Liver (tissue), 8 donors: ENCODE measurements at regions not wholly inside any gene's neighbourhood (a gene's known extent, or its start where the extent isn't known, plus 50 kb on each side); places are given as distances from the start of the nearest gene placed in this dataset.

Source experiments
- DNase-seq: peaks from one replicate; pipeline ENCODE4 v3.0.0-alpha.2; 2017; ENCODE audit warnings: low spot score
- H3K27ac ChIP-seq, 2 donors: one replicate each; pipeline ENCODE4 v1.7.0; 2013; ENCODE audit warnings: inconsistent platforms in 2 of 2, low read length in 2 of 2, control low read depth in 1 of 2, low read depth in 1 of 2, mild to moderate bottlenecking in 1 of 2
- H3K27me3 ChIP-seq, 4 donors: one replicate each; pipeline versions ENCODE4 v1.6.1 to v1.7.0; 2013; ENCODE audit warnings: low read length in 3 of 4, inconsistent platforms in 1 of 4, mild to moderate bottlenecking in 1 of 4, moderate library complexity in 1 of 4; ENCODE audit not compliant: control insufficient read depth in 4 of 4, insufficient read depth in 4 of 4
- H3K36me3 ChIP-seq, 4 donors: one replicate each; pipeline versions ENCODE4 v1.6.1 to v1.7.0; 2013; ENCODE audit warnings: low read length in 3 of 4, mild to moderate bottlenecking in 3 of 4, low read depth in 1 of 4, moderate library complexity in 1 of 4; ENCODE audit not compliant: control insufficient read depth in 4 of 4, insufficient read depth in 3 of 4
- H3K4me1 ChIP-seq, 4 donors: one replicate each; pipeline versions ENCODE4 v1.6.1 to v1.7.0; 2013; ENCODE audit warnings: low read length in 3 of 4, mild to moderate bottlenecking in 3 of 4, moderate library complexity in 1 of 4; ENCODE audit not compliant: control insufficient read depth in 4 of 4, insufficient read depth in 4 of 4
- H3K4me3 ChIP-seq, 3 donors: one replicate each; pipeline versions ENCODE4 v1.6.1 to v1.7.0; 2013; ENCODE audit warnings: low read length in 3 of 3, control low read depth in 1 of 3, low read depth in 1 of 3, mild to moderate bottlenecking in 1 of 3
- H3K9ac ChIP-seq, 2 donors: one replicate each; pipeline ENCODE4 v1.7.0; 2013; ENCODE audit warnings: low read length in 2 of 2, mild to moderate bottlenecking in 2 of 2, moderate library complexity in 2 of 2, control low read depth in 1 of 2, low read depth in 1 of 2
- H3K9me3 ChIP-seq, 4 donors: one replicate each; pipeline versions ENCODE4 v1.6.1 to v1.7.0; 2013; ENCODE audit warnings: low read length in 3 of 4; ENCODE audit not compliant: control insufficient read depth in 4 of 4
- EGR1 ChIP-seq, 2 donors: IDR thresholded peaks; 2 replicates each; pipeline ENCODE4 v1.6.1; 2016 to 2018; ENCODE audit warnings: antibody characterized with exemption in 2 of 2, low read depth in 2 of 2
- FOXA1 ChIP-seq: IDR thresholded peaks from 2 replicates; pipeline ENCODE4 v1.6.1; 2016; ENCODE audit warnings: antibody characterized with exemption
- FOXA2 ChIP-seq: IDR thresholded peaks from 2 replicates; pipeline ENCODE4 v1.6.1; 2016; ENCODE audit warnings: antibody characterized with exemption
- GABPA ChIP-seq, 2 donors: IDR thresholded peaks in 1 of 2; conservative IDR thresholded peaks in 1 of 2; 2 replicates each; pipeline ENCODE4 v1.6.1; 2016; ENCODE audit warnings: antibody characterized with exemption in 2 of 2, mild to moderate bottlenecking in 1 of 2, moderate library complexity in 1 of 2
- HNF4A ChIP-seq, 2 donors: conservative IDR thresholded peaks; 2 replicates each; pipeline ENCODE4 v1.6.1; 2016; ENCODE audit warnings: antibody characterized with exemption in 2 of 2, mild to moderate bottlenecking in 2 of 2
- HNF4G ChIP-seq: IDR thresholded peaks from 2 replicates; pipeline ENCODE4 v1.6.1; 2016; ENCODE audit warnings: antibody characterized with exemption
- JUND ChIP-seq, 2 donors: IDR thresholded peaks; 2 replicates each; pipeline ENCODE4 v1.6.1; 2016; ENCODE audit warnings: antibody characterized with exemption in 2 of 2
- NR2F2 ChIP-seq: IDR thresholded peaks from 2 replicates; pipeline ENCODE4 v1.6.1; 2016; ENCODE audit warnings: antibody characterized with exemption
- RAD21 ChIP-seq, 2 donors: IDR thresholded peaks; 2 replicates each; pipeline ENCODE4 v1.6.1; 2016; ENCODE audit warnings: antibody characterized with exemption in 2 of 2, mild to moderate bottlenecking in 2 of 2
- RXRA ChIP-seq, 2 donors: IDR thresholded peaks; 2 replicates each; pipeline ENCODE4 v1.6.1; 2017 to 2018; ENCODE audit warnings: antibody characterized with exemption in 2 of 2, mild to moderate bottlenecking in 1 of 2
- SP1 ChIP-seq: IDR thresholded peaks from 2 replicates; pipeline ENCODE4 v1.6.1; 2018; ENCODE audit warnings: antibody characterized with exemption, mild to moderate bottlenecking
- TAF1 ChIP-seq: conservative IDR thresholded peaks from 2 replicates; pipeline ENCODE4 v1.6.1; 2016; ENCODE audit warnings: antibody characterized with exemption, mild to moderate bottlenecking
- YY1 ChIP-seq: IDR thresholded peaks from 2 replicates; pipeline ENCODE4 v1.6.1; 2016; ENCODE audit warnings: antibody characterized with exemption, mild to moderate bottlenecking
- WGBS: extraction: QIAGEN DNeasy Blood & Tissue Kit; methylation state at CpG from one replicate; pipeline ENCODE4 v1.1.7; 2013; 5-methylcytosine and 5-hydroxymethylcytosine counted together
- TF ChIP-seq, protein P1 (sequence below): IDR thresholded peaks from 2 replicates; pipeline ENCODE4 v1.6.1; 2016; ENCODE audit warnings: antibody characterized with exemption
- TF ChIP-seq, protein P2 (sequence below): IDR thresholded peaks from 2 replicates; pipeline ENCODE4 v1.6.1; 2016; ENCODE audit warnings: antibody characterized with exemption
- TF ChIP-seq, protein P3 (sequence below): IDR thresholded peaks from 2 replicates; pipeline ENCODE4 v1.6.1; 2016; ENCODE audit warnings: antibody characterized with exemption
- TF ChIP-seq, protein P4 (sequence below): fragments of 150-350 bp; IDR thresholded peaks from 2 replicates; pipeline ENCODE4 v1.5.1; 2017; ENCODE audit warnings: improper control_type of control experiment, low read depth, low read length; ENCODE audit not compliant: missing input control
- donor health status: healthy.
- donor health status: healthy.
- donor health status: healthy.
- donor health status: healthy.
- donor health status: healthy.

DNA sequence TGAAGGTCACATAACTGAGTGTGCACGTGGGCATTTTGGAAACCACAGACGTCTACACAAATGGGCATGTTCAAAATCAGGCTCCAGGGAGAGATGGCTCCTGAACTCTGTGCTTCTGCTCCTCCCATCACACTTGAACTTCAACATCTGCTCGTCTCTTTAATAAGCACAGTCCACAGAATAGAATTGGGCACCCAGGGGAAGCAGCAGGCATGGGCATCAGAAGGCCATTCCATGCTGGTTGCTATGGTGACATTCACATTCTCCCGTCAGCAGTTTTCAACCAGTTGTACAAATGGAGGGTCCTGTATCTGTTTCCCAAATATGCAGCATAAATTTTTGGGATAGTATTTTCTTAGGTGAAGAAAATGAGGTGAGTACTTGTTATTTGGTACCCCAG lies 183.7 kb upstream of the COPS8 start:
- H3K36me3 ChIP-seq = no peaks in the 10 kb centered on the region
- no peak overlapping the region for H3K9ac ChIP-seq
- H3K4me1 ChIP-seq = no peaks in the 10 kb centered on the region
- no peak overlapping the region for H3K4me3 ChIP-seq
- no peak overlapping the region for H3K27ac ChIP-seq
- no peaks in the 10 kb centered on the region for H3K9me3 ChIP-seq
- TF ChIP-seq HNF4A (conservative IDR thresholded peaks at IDR 0.05) (no peak), RXRA (IDR thresholded peaks at IDR 0.05) (no peak), JUND (IDR thresholded peaks at IDR 0.05) (no peak), TAF1 (no peak), NR2F2 (no peak), FOXA1 (no peak), EGR1 (IDR thresholded peaks at IDR 0.05; ENCODE audit: low read depth in 2 of 2) (no peak), SP1 (no peak), YY1 (no peak), FOXA2 (no peak)
- TF ChIP-seq, protein P1, sequence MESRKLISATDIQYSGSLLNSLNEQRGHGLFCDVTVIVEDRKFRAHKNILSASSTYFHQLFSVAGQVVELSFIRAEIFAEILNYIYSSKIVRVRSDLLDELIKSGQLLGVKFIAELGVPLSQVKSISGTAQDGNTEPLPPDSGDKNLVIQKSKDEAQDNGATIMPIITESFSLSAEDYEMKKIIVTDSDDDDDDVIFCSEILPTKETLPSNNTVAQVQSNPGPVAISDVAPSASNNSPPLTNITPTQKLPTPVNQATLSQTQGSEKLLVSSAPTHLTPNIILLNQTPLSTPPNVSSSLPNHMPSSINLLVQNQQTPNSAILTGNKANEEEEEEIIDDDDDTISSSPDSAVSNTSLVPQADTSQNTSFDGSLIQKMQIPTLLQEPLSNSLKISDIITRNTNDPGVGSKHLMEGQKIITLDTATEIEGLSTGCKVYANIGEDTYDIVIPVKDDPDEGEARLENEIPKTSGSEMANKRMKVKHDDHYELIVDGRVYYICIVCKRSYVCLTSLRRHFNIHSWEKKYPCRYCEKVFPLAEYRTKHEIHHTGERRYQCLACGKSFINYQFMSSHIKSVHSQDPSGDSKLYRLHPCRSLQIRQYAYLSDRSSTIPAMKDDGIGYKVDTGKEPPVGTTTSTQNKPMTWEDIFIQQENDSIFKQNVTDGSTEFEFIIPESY = no peak
- TF ChIP-seq, protein P2, sequence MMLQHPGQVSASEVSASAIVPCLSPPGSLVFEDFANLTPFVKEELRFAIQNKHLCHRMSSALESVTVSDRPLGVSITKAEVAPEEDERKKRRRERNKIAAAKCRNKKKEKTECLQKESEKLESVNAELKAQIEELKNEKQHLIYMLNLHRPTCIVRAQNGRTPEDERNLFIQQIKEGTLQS = no peak
- TF ChIP-seq, protein P3, sequence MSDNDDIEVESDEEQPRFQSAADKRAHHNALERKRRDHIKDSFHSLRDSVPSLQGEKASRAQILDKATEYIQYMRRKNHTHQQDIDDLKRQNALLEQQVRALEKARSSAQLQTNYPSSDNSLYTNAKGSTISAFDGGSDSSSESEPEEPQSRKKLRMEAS = no peak
- TF ChIP-seq, protein P4, sequence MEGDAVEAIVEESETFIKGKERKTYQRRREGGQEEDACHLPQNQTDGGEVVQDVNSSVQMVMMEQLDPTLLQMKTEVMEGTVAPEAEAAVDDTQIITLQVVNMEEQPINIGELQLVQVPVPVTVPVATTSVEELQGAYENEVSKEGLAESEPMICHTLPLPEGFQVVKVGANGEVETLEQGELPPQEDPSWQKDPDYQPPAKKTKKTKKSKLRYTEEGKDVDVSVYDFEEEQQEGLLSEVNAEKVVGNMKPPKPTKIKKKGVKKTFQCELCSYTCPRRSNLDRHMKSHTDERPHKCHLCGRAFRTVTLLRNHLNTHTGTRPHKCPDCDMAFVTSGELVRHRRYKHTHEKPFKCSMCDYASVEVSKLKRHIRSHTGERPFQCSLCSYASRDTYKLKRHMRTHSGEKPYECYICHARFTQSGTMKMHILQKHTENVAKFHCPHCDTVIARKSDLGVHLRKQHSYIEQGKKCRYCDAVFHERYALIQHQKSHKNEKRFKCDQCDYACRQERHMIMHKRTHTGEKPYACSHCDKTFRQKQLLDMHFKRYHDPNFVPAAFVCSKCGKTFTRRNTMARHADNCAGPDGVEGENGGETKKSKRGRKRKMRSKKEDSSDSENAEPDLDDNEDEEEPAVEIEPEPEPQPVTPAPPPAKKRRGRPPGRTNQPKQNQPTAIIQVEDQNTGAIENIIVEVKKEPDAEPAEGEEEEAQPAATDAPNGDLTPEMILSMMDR = no peak
- 84% methylated on average over 4 of the region's 4 CpGs for WGBS
- H3K27me3 ChIP-seq = no peaks in the 10 kb centered on the region
- no peak for DNase-seq

DNA sequence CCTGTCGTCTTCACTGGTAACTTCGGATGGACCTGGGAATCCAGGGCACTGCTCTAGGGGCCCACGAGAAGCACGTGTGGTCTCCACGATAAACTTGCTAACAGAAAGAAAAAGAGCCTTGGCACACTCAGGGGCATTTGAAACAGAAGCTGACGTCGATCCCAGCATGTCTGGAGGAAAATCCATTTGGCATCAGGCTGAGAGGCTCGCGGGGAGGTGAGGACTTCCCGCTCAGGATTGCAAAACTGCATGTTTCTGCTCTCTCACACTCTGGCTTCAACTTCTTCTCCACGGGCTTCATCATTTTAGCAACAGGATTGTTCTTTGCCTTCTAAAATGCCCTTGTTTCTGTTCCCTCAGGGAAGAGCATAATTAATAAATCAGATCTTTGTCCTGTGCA lies 181.7 kb upstream of the COPS8 start:
- WGBS = 82% methylated on average over 11 of the region's 11 CpGs
- H3K27me3 ChIP-seq = no peaks in the 10 kb centered on the region
- TF ChIP-seq HNF4A (conservative IDR thresholded peaks at IDR 0.05) = no peak
- no peak for DNase-seq
- H3K9ac ChIP-seq = no peak overlapping the region
- no peaks in the 10 kb centered on the region for H3K4me1 ChIP-seq
- H3K4me3 ChIP-seq = no peak overlapping the region
- H3K27ac ChIP-seq = no peak overlapping the region
- H3K36me3 ChIP-seq = no peaks in the 10 kb centered on the region
- no peaks in the 10 kb centered on the region for H3K9me3 ChIP-seq

DNA sequence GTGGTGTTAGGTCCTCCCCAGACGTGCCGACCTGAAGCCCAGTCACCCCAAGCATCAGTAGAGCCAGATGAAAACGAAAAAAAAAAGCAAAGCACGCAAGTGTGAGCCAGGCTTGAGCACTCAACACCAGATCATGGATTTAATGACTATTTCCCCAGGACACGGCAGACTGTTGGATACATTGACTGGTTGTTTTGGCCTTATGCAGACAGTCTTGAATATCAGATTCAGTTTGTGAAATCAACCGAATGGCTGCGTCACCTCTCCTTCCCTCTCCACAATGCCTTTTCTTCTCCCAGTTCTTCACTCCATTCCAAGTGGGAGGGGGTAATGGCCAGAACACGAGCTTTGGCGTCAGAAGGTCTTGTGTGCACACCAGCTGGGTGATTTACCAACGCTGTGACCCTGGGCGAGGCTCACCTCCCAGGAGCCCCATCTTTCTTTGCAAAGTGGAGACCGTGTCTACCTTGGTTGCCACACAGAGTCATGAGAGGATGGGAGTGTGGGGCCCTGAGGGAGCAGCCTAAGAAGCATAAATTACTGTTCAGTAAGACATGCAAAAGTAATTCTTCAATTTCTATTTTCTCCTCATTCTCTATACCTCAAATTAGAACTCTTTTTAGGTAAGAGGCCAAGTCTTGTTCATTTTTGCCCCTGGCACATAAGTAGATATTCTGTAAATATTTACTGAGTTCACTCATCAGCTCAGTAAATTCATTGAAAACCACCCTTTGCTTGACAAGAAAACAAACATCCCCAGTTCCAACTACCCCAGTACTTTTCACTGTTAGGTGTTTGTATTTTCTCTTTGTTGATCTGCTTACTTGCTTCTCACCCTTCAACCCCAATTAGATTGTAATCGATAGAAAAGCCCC lies 181.1 kb upstream of the COPS8 start:
- no peak overlapping the region for H3K4me3 ChIP-seq
- H3K27me3 ChIP-seq = no peaks in the 10 kb centered on the region
- no peak for DNase-seq
- no peak overlapping the region for H3K9ac ChIP-seq
- H3K9me3 ChIP-seq = no peaks in the 10 kb centered on the region
- H3K27ac ChIP-seq = no peak overlapping the region
- 80% methylated on average over 13 of the region's 13 CpGs for WGBS
- no peaks in the 10 kb centered on the region for H3K4me1 ChIP-seq
- H3K36me3 ChIP-seq = no peaks in the 10 kb centered on the region
- TF ChIP-seq, protein P4 = no peak
- TF ChIP-seq, protein P1 = no peak
- TF ChIP-seq SP1 (no peak), HNF4G (no peak), FOXA1 (no peak), FOXA2 (no peak), NR2F2 (no peak), GABPA (IDR thresholded peaks at IDR 0.05 in 1 of 2, conservative IDR thresholded peaks at IDR 0.05 in 1 of 2) (no peak), YY1 (no peak), JUND (IDR thresholded peaks at IDR 0.05) (no peak), RAD21 (IDR thresholded peaks at IDR 0.05) (no peak)
- TF ChIP-seq, protein P2 = no peak
